DOHH2 (cell line): ENCODE measurements at regions not wholly inside any gene's neighbourhood (a gene's known extent, or its start where the extent isn't known, plus 50 kb on each side); places are given as distances from the start of the nearest gene placed in this dataset.

Experiments
- CTCF ChIP-seq: fragments of 200-600 bp; sonication (generic); IDR thresholded peaks from one replicate; pipeline ENCODE4 v1.5.1; 2014; ENCODE audit warnings: antibody characterized with exemption, mild to moderate bottlenecking, low read depth, low read length; ENCODE audit not compliant: poor library complexity, severe bottlenecking
- EZH2phosphoT487 ChIP-seq: fragments of 200-600 bp; sonication (generic); IDR thresholded peaks from 2 replicates; pipeline ENCODE4 v1.6.1; 2017; ENCODE audit warnings: borderline replicate concordance, mild to moderate bottlenecking, antibody characterized with exemption, low read length, moderate library complexity, mixed read lengths

DNA sequence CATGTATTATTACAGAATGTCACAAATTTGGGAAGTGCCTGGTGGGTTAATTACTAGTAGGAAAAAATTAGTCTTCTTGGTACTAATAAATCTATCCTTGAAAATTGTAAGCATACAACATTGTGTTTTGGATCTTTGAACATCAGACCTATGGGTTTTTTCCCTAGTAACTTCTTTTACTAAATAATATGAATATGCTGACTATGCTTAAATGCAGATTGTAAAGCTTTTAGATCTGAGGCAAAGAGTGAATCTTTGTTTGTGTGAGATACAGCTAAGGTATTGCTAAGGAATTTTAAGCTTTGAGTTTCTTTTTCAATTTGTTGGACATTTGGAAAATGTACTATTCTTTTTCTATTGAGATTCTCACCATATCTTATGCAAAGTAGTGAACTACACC lies 390.6 kb upstream of the CCNH start:
- no peak for TF ChIP-seq CTCF
- no peak for TF ChIP-seq EZH2phosphoT487
